ENCODE measurements at regions not wholly inside any gene's neighbourhood (a gene's known extent, or its start where the extent isn't known, plus 50 kb on each side); places are given as distances from the start of the nearest gene placed in this dataset.

GRCh38 chr22:48943567-48944432, 883.9 kb downstream of the BRD1 start:
- DNase-seq (ENCODE audit: low read depth in 2 of 2): no peak

DNA sequence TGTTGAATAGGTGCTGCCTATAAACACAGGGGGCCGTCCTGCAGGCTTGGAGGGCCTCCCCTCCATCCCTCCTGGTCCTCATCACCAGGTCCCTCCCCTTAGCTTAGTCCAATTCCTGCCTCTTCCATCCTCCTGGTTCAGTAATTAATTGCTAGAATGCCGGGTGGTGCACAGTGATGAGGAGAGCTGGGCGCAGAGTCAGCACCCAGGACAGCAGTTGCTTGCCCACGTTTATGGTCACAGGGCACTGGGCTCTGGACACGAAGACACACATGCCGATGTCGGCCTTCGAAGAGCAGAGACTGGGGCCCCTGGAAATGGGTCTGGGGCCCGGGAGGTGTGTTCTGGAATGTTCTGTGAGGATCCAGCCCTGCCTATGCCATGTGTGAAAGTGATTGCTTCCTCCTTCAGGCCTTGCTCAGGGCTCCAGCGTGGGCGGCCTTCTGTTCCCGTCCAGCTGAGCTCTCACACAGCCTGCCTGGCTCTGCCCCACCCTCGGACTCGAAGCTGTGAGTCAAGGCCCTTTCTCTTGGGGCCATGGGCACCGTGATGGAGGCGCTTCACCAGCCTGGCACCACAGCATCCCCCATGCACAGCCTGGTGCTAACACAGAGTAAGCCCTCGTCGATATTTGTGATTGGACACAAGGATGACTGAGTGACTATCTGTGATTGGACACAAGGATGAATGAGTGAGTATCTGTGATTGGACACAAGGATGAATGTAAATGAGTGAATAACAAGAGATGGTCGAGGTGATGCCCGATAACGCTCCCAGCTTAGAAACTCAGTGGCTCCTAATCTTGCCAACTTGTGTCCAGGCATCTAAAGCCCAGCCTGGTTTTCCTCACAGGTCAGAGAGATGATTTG, 884.7 kb downstream of the BRD1 start:
- no peak for DNase-seq (ENCODE audit: low read depth in 2 of 2)

DNA sequence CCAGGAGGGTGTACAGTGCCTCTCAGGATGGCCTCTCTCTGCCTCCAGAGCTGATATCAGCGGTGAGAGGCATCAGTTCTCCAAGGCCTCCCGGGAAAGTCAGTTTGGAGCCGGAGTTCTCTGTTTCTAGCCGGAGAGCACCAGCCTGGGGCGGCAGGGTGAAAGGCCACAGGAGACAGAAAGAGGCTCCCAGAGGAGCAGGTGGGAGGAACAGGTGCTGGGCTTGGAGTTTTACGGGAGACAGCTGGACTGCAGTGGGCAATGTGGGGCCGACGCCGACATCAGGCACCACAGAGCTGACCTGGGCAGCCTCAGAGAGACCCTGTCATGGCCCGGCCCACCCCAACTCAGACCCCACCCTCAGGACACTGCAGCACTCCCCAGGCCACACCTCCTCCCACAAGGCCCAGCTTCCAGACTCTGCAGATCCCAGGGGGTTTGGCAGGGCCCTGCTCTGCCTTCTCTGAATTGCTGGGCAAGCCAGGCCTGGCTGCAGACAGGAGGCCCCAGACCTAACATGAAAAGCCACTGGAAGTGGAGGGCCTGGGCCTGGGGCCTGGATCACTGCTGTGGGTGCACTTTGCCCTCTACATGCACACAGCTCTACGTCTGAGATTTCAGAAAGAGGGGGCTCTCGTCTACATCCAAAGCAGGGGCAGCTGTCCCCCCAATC, 885.6 kb downstream of the BRD1 start:
- no peak for DNase-seq (ENCODE audit: low read depth in 2 of 2)

GRCh38 chr22:48941033-48941902, 886.4 kb downstream of the BRD1 start:
- no peak for DNase-seq (ENCODE audit: low read depth in 2 of 2)

DNA sequence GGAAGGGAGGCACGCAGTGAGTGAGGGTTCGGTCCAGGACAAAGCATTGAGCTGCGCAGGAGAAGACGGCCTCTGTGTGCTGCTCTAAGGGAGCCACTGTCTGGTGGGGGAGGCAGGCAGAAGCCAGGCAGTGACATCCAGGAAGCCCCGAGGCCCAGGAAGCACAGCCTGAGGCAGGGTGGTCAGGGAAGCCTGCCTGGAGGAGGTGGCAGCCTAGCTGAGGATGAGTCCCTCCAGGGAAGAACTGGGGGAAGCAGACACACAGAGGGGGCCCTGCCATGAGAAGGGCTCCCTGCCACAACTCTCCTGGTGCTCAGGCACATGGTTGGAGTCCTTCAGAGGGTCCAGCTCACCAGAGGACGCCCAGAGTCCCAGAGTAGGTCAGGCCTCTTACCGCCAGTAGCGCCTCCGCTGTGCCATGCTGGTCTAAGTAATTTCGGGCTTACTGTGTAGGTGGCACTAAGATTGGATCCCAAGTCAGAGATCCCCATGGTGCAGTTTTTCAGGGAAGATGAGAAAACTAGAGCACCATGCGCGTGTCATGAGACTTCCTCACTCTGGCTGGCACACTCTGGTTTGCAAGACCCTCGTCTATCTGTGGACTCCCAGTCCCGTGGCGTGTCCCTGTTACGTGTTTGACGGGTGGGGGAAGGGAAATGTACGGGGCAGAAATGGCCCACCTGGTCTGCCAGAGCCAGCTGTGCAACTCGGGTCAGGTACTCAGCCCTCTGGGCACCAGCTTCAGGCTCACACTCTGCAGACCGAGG, 887.2 kb downstream of the BRD1 start:
- DNase-seq (ENCODE audit: low read depth in 2 of 2): no peak

- DNase-seq (ENCODE audit: low read depth in 2 of 2): no peak
Measured at GRCh38 chr22:48939441-48940265, 888.0 kb downstream of the BRD1 start.

GRCh38 chr22:48938741-48939140, 888.9 kb downstream of the BRD1 start:
- DNase-seq (ENCODE audit: low read depth in 2 of 2): no peak

DNA sequence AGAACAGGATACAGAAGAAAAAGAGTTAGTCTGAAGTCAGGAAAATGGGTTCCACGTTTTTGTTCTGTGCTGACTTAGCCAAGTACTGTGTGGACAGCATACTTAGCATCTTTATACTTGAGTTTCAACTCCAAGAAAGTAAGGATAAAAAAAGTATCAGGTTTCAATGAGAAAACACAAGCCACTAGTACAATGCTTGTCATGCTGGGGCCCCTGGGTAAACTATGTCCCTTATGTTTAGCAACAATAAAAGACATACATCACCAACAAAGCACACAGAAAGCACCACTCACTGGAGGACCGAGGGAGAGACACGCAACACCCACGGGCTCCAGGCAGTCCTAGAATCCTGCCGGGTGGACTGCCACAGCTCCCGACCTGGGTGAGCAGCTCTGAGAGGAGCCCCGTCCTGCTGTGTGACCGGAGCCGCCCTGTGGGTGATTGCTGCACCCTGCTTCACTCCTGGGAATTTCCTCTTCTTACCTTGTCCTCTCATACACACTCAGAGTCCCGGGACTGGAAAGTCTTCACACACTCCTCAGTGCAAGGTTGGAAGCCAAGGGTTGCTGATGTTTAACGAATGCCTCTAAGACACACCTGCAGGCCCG, 890.5 kb downstream of the BRD1 start:
- no peak for DNase-seq (ENCODE audit: low read depth in 2 of 2)

- DNase-seq (ENCODE audit: low read depth in 2 of 2): no peak
Measured at GRCh38 chr22:48936391-48936790, 891.3 kb downstream of the BRD1 start.

DNA sequence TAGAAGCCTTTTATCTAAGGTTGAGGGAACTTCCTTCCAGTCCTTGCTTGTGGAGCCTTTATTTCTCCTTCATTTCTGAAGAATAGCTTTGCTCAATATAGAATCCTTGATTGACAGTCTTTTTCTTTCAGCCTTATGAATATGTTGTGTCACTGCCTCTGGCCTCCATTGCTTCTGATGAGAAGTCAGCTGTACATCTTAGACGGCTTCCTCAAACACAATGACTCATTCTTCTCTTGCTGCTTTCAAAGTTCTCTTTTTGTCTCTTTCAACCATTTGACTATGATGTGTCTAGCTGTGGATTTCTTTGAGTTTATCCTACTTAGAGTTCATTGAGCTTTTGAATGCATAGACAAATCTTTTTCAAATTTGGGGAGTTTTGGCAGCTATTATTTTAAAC, 893.2 kb downstream of the BRD1 start:
- no peak for DNase-seq (ENCODE audit: low read depth in 2 of 2)

DNA sequence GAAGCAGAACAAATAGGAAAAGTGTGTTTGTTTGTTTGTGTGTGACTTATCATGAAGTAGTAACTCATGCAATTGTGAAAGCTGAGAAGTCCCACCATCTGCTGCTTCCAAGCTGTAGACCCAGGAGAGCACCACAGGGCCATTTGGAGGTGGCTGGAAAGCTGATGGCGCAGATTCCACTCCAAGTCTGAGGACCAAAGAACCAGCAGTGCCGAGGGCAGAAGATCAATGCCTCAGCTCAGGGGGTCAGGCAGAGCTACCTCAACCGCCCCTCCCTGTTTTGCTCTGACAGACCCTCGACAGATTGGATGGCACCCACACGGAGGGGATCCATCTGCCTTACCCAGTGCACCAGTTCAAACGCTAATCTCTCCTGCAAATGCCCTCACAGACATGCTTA, 896.2 kb downstream of the BRD1 start:
- DNase-seq (ENCODE audit: low read depth in 2 of 2): no peak

DNA sequence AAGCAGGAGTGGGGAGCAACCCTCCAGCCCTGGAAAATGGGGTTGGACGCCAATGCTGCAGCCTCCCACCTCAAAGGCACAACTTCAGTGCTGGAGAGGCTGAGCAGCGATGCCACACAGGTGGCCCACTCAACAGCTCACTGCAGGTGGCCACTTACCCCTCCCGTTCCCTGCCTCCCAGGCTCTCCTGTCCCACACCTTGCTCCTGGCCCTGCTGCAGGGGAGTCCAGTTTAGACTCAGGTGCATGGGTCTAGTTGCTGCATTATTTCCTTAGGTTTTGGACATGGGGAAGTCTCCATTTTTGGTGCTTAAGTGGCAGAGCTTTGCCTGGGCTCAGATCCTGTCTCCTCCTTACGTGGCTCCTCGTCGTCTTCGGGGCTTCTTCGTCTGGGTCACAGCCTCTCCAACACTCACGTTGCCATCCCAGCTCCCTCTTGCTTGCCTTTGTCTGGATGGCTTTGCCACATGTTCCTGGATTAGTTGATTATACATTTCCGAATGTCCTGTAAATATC, 898.3 kb downstream of the BRD1 start:
- DNase-seq (ENCODE audit: low read depth in 2 of 2): no peak

- DNase-seq (ENCODE audit: low read depth in 2 of 2): no peak
Measured at GRCh38 chr22:48927591-48927990, 900.1 kb downstream of the BRD1 start.

- no peak for DNase-seq (ENCODE audit: low read depth in 2 of 2)
Measured at GRCh38 chr22:48926643-48927042, 901.0 kb downstream of the BRD1 start.

DNA sequence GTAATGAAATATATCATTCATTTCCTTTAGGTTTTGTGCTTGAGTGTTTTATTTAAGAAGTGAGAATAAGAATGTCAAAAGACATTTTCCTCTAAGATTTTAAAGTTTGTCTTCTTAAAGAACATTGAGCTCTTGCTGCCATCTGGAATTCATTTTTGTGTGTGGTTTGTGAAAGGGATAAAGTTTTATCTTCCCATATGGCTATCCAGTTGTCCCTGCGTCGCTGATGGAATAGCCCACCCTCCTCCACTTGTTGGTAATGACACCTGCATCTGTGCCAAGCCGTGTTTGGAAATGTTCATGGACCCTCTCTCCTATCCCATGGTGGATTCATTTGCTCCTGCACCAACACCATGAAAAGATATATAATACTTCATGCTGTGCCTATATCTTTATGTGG, 901.5 kb downstream of the BRD1 start:
- no peak for DNase-seq (ENCODE audit: low read depth in 2 of 2)

- no peak for DNase-seq (ENCODE audit: low read depth in 2 of 2)
Measured at GRCh38 chr22:48925450-48925849, 902.2 kb downstream of the BRD1 start.

DNA sequence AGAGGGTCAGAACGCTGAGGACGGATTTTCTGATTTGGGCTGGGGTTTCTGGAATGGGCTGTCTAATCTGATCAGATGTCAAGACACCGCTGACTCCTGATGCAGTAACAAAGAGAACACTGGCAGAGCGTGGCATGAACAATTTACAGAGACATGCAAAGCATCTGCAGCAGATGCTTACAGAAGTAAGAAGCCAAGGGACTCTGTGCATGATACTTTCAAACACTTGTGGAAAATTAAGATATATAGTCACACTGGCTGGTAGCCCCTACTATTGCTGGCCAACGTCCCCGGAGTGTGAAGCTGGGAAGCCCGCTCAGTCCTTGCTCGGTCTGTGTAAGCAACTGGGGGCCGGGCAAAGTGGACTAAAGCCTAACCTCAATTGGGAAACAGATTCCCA, 903.7 kb downstream of the BRD1 start:
- DNase-seq (ENCODE audit: low read depth in 2 of 2): no peak

DNA sequence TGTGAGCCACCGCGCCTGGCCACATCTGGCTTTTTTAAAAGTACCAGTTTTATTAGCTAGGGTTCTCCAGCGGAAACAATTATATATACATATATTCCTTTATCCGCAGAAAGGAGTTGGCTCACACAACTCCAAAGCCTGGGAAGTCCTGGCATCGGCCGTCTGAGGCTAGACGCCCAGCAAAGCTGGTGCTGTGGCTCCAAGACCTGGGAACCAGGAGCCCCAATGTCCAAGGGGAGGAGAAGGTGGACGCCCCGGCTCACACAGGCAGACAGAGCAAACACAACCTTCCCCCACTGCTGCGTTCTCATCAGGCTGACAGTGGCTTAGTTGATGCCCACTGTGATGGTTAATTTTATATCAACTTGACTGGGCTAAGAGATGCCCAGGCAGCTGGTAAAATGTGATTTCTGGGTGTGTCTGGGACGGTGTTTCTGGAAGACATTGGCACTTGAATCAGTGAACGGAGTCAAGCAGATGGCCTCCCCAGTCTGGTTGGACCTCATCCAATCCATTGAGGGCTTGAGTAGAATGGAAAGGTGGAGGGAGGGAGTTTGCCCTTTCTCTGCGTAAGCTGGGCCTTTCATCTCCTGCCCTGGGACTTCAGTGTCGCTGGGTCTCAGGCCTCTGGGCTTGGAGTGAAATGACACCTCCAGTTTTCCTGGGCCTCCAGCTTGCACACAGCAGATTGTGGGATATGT, 904.4 kb downstream of the BRD1 start:
- no peak for DNase-seq (ENCODE audit: low read depth in 2 of 2)
